ENCODE measurements at regions not wholly inside any gene's neighbourhood (a gene's known extent, or its start where the extent isn't known, plus 50 kb on each side); places are given as distances from the start of the nearest gene placed in this dataset.

- DNase-seq, result no peak
Measured at GRCh38 chr12:67911275-67911600, 78.0 kb upstream of the IFNG-AS1 start.

GRCh38 chr12:67911789-67912188 lies 77.5 kb upstream of the IFNG-AS1 start:
- DNase-seq, result no peak

DNA sequence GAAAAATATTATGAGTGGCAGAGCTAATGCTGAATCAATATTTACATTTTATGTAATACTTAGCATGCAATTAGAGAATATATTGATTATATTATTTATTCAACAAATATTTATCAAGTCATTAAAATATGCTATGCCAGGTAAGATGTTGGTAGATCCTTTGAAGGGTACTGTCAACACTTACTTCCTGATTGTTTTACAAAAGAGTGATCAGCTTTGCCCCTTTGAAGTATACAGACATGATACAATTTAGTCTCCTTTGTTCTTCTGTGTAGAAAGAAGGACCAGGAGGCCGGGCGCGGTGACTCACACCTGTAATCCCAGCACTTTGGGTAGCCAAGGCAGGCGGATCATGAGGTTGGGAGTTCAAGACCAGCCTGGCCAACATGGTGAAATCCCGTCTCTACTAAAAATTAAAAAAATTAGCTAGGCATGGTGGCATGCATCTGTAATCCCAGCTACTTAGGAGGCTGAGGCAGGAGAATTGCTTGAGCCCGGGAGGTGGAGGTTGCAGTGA lies 73.9 kb upstream of the IFNG-AS1 start:
- no peak for DNase-seq

DNA sequence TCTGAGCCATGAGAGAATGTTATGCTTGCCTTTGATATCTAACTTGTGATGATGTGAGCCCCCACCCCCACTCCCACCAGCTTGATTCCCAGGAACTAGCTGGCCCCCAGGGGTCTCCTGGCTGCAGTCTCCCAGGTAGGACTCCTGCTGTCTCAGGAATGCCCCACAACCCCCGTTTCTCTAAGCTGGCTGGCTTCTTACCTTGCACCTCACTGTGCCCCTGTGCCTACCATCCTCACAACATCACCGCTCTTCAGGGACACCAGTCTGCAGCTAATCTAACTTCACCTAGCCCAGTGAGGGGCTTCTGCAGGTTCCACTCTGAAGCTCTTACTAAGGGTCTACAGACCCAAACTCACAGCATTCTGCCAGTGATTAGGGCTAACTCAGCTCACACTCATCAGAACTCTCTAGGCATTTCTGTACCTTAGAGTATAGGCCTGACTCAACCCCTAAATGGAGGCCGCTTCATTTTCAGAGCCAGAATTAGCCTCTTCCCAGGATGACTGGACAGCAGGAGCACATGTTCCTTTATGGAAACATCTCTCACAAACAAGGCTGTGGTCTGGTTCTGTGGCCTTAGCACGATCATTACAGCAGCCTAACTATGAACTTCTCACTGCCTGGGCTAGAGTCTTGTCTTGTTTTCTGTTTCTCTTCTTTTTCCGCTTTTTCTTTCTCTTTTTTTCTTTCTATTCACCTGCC lies 72.8 kb upstream of the IFNG-AS1 start:
- DNase-seq, result no peak

- DNase-seq, result no peak
Measured at GRCh38 chr12:67917811-67918210, 71.4 kb upstream of the IFNG-AS1 start.

DNA sequence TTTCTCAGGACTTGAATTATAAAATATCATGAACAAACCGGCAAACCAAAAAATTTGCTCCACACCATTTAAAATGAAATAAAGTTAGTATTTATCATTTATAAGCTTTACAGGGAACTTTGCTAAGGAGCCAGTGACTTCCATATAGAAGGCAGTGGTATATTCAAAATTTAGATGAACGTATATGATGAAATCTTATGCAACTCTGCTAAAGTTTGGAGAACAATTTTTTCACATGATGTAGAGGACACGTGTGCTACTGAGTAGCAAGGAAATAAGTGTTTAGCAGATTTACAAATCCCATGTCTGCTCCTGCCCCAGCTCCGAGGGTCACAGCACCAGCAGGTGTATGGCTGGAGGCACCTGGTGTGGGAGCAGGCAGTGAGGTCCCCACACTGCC lies 70.8 kb upstream of the IFNG-AS1 start:
- no peak for DNase-seq

- DNase-seq, result no peak
Measured at GRCh38 chr12:67919406-67919805, 69.8 kb upstream of the IFNG-AS1 start.

DNA sequence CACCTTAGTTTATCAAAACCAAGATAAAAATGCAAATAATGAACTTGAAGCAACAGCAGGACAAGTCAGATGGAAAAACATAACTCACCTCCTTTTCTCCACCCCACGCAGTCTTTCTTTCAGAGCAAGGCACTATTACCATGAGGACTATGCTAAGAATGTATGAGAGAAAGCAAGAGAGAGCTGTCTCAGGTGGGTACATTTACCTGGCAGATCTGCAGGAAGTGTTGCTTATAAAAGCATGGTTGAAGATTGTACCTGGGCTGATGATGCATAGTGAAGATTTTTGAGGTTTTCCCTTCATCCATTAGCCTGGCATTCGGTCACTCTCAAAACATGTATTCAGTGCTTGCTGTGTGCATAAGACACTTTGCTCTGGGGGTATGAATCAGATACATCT lies 68.8 kb upstream of the IFNG-AS1 start:
- DNase-seq, result no peak

GRCh38 chr12:67921286-67921685 lies 68.0 kb upstream of the IFNG-AS1 start:
- DNase-seq, result no peak

- DNase-seq, result no peak
Measured at GRCh38 chr12:67922245-67922644, 67.0 kb upstream of the IFNG-AS1 start.

DNA sequence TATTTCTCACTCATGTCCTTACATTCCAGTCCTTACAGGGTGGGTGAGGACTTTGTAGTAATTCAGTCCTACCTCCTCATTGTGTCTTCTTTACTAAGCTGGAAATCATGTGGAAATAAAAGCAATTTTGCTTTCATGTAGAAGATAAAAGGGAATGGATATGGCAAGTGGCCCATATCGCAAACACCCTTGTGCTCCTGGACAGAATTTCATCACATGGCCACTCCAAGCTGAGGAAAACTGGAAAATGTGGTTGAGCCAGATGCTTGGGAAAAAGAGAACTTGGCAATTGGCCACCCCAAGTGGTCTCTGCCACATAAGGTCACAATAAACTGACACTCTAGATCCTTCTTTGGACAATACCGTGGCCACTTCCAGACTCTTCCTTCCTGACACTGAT lies 64.2 kb upstream of the IFNG-AS1 start:
- DNase-seq, result no peak

DNA sequence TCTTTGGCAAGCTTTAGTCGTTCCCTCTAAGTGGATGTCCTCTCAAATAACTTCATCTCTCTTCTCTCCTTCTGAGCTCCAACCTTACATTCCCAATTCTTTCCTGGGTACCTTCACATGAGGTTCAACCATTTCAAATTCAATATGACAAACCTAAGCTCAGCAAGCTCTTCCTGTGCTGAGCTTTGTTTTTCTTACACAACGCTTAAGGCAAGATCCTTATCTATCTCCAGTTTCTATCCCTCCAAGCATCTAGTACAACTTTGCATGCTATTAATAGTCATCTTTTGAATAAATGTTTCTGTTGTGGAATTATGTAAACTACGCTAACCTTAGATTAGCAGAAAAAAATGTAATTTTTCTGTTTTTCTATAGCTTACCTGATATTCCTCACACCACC lies 63.7 kb upstream of the IFNG-AS1 start:
- DNase-seq, result no peak

GRCh38 chr12:67926063-67926462 lies 63.2 kb upstream of the IFNG-AS1 start:
- no peak for DNase-seq

- DNase-seq, result no peak
Measured at GRCh38 chr12:67927324-67927723, 61.9 kb upstream of the IFNG-AS1 start.

DNA sequence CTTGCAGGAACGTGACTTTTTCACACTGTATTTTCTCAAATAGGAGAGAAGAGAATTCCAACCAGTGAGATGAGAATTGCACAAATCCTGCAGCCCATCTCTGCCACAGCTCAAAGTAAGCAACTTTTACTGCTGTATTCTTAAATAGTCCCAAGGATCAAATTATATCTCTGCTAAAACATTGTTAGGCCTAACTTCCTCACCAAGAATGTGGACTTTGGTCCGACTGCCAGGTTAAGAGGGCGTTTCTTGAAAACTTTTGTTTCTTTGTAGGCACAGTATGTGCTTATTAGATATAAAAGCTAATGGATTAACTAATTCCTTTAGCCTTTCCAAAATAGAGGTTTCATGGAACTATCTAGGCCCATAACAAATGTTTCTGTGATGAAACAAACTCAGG lies 61.4 kb upstream of the IFNG-AS1 start:
- no peak for DNase-seq

DNA sequence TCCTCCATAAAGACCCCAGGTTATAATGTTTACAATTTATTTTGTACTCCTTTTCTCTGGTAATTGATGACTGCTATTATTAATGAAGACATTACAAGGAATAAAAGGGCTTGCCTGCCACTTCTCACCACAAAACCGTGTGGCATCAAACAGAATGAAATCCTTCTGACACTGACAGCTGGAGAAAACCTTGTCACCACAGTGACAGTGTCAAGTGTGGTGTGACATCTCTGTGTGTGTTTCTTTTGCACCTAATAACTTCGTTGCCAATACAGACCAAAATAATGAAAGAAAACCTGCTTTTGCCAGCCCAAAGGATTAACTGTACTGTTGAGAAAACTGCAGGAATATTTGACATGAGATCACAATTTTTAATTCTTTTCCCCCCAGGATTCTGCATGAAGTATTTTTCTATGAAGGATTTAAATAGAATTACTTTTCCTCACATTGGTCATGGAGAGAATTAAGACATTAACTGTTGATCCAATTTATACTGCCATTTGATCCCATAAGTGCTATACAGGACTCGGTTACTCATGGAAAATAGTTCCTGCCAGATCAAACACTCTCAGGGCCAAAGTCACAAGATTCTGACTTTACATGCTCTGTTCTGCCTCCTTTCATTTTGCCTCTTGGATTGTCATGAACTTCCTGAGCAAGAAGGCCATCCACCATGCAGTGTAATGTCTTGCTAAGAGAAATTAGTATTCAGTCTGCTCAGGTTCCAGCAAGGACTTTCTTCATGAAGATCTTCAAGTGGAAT lies 60.4 kb upstream of the IFNG-AS1 start:
- DNase-seq, result no peak

DNA sequence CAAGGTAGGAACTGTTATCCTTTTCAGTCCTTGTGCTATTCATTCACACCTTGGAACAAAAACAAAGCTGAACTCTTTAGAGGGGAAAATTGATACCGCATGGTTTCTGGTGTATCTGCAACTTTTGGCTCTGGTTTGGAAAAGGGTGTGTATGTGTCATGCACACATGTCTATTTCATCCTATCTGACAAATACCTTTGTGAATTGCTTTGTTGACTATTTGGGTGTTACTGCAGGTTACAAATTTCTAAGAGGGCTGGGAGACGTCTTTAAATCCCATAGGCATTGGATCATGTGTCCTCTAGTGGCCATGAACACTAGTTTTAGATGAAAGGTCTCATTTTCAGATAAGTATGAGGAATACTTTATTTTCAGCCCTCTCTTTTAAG lies 59.9 kb upstream of the IFNG-AS1 start:
- no peak for DNase-seq

GRCh38 chr12:67937822-67938221 lies 51.4 kb upstream of the IFNG-AS1 start:
- DNase-seq, result no peak
